NCI-H460 (cell line): ENCODE measurements at regions not wholly inside any gene's neighbourhood (a gene's known extent, or its start where the extent isn't known, plus 50 kb on each side); places are given as distances from the start of the nearest gene placed in this dataset.

Experiments
- DNase-seq: peaks from one replicate; pipeline ENCODE4 v3.0.0-alpha.2; 2016; ENCODE audit warnings: low read depth; ENCODE audit errors: extremely low read depth

DNA sequence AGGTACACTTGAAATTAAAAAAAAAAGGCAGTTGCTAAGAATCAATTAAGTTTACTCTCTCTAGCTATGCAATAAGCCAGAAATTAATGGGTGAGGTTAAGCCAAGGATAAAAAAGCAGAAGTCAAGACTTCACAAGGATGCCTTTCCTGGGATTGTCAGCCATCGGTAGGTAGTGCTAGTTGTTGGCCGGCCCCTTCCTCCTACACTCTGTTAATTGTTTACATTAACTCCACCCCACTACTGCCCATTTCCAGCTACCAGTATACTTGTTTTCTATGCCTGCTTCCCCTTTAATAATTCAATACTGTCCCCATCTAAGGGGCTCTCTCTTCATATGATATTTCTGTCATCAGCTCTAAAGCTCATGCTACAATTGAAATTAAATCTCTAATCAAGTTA is 461.0 kb downstream of the IPMK start:
- no peak for DNase-seq

- no peak for DNase-seq
Observed at GRCh38 chr10:57799625-57800024, 468.1 kb downstream of the IPMK start.

- DNase-seq, result no peak
Observed at GRCh38 chr10:57798830-57799229, 468.9 kb downstream of the IPMK start.

GRCh38 chr10:57791546-57791945 is 476.1 kb downstream of the IPMK start:
- DNase-seq, result no peak

- DNase-seq, result no peak
Observed at GRCh38 chr10:57790703-57791102, 477.0 kb downstream of the IPMK start.

DNA sequence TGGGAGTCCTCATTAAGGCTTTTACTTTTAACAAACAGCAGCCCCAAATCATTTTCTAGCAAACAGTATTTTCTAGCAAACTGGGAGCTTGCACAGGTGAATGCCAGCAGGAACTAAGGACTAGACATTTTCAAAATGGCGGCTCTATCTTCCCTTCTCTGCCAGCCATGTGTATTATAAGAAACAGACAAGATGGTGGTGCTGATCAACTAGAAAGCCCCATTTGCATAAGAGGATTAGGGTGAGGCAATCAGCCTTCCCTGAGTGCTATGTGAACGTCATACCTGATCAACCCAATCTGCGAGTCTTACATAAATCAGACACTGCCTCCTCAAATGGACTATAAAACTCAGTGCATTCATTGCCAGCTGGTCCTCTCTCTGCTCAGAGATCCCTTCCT is 479.6 kb downstream of the IPMK start:
- no peak for DNase-seq

DNA sequence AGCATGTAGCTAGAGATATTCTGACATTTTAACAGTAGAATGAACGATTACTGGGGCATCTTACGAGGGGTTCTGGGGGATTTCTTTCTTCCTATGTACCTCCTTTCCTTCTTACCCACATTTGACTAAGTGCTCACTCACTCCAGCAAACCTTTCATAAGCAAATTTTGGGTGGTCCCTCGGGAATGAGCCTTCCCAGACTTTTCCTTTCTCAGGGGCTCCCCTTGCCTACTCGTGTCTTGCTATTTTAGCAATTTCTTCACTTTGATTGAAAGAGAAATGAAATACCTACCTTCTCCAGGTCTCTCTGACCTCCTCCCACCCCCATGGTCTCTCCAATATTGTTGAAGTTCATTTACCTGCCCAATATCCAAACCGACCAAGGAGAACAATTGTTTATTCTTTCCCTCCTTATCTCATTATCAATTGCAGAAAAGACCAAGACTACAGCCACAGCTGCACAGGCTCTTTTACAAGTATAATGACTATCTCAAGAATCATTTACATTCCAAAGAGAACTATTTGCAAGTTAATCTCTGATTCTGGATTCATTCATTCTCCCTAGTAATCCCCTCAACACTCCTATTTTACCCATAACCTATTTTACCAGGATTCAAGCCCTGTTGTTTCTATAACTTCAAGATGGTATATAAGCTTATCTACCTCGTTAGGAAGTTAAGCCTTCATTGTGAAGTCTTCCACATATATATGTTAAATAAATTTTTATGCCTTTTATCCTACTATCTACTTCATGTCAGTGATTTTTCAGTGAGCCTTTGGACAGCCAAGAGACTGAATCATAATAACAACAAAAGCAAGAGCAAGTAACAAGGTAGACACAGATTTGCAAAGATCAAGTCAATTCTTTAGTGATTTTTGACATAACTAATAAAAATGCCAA is 480.6 kb downstream of the IPMK start:
- DNase-seq, result no peak

- DNase-seq, result no peak
Observed at GRCh38 chr10:57786331-57786730, 481.4 kb downstream of the IPMK start.

DNA sequence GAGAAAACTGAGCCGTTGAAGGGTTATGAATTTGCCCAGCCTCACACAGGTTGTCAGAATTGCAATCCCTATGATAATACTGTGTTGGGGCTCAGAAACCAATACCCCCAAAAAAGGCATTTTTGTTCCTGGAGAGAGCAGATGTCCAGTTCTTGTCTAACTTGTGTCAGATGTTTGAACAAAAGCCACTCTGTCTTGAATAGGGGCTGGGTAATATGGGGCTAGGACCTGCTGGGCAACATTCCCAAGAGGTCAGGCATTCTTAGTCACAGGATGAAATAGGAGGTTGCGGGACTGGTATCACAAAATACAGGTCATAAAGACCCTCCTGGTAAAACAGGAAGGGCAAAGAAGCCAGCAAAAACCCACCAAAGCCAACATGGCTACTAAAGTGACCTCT is 482.1 kb downstream of the IPMK start:
- no peak for DNase-seq

GRCh38 chr10:57785068-57785467 is 482.6 kb downstream of the IPMK start:
- no peak for DNase-seq

DNA sequence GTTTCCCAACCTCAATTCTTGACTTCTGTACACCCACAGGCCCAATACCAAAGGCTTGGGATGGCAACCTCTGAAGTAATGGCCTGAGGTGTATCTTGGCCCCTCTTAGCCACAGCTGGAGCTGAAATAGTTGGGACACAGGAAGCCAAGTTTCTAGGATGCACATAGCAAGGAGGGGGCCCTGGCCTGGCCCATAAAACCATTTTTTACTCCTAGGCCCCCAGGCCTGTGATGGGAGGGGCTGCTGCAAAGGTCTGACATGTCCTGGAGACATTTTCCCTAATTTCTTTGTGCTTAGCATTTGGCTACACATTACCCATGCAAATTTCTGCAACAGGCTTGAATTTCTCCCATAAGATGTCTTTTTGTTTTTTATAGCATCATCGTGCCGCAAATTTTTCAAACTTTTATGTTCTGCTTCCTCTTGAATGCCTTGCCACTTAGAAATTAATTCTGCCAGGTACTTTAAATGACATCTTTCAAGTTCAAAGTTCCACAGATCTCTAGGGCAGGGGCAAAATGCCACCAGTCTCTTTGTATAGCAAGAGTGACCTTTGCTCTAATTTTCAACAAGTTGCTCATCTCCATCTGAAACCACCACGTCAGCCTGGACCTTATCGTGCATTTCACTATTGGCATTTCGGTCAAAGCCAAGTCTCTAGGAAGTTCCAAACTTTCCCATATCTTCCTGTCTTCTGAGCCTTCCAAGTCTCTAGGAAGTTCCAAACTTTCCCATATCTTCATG is 490.8 kb downstream of the IPMK start:
- DNase-seq, result no peak

DNA sequence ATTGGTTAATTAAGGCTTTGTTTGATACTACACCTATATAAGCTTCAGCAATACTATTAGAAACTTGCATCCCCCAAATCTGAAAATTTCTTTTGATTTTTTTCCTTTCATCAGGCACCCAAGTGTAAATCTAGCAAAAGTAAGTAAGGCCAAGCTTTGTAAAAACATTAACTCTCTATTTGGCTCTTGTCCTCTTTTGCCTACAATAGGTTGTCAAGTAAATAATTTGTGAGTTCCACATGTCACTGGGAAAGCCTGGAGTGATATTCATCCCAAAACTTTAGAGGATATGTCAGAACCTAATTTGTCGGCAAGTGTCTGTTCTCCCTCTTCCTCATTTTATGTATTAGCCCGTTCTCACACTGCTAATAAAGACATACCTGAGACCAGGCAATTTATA is 492.4 kb downstream of the IPMK start:
- DNase-seq, result no peak

- DNase-seq, result no peak
Observed at GRCh38 chr10:57769298-57769697, 498.4 kb downstream of the IPMK start.

- no peak for DNase-seq
Observed at GRCh38 chr10:57759777-57760176, 507.9 kb downstream of the IPMK start.

GRCh38 chr10:57754803-57755202 is 512.9 kb downstream of the IPMK start:
- no peak for DNase-seq

DNA sequence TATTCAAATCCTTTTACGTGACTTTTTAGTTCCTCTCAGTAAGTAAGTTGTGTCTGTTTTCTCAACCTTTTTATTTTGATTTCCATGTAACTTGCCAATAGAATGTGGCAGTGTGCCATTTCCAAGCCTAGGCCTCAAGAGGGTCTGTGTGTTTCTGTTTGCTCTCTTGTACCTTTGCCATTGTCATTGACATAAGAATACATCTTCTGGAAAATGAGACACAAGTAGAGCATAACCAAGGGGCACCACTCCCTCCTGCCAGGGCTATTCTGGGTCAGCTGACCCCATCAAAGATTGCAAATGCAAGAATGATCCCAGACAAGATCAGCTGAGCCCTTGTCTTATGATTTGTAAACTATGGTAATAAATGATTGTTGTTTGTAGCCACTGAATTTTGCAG is 524.0 kb downstream of the IPMK start:
- no peak for DNase-seq

- no peak for DNase-seq
Observed at GRCh38 chr10:57741751-57742150, 525.9 kb downstream of the IPMK start.

DNA sequence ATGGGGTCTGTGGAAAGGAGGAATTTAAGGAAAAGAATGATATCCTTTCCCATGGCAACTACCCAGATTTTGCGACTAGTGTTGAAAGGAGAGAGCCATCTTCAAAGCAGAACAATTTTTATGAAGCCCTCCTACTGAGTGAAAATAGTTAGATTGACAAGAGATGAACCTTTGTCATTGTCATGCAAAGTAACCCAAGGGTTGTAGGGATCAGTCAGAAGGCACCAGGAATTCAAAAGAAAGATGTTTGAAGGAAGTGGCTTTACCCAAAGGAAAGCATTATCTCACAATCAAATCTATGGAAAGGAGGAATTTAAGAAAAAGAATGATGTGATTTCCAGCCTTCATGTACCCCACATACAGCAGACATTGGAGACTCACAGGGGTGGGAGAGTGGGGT is 544.4 kb downstream of the IPMK start:
- no peak for DNase-seq

- no peak for DNase-seq
Observed at GRCh38 chr10:57716884-57717283, 550.8 kb downstream of the IPMK start.

DNA sequence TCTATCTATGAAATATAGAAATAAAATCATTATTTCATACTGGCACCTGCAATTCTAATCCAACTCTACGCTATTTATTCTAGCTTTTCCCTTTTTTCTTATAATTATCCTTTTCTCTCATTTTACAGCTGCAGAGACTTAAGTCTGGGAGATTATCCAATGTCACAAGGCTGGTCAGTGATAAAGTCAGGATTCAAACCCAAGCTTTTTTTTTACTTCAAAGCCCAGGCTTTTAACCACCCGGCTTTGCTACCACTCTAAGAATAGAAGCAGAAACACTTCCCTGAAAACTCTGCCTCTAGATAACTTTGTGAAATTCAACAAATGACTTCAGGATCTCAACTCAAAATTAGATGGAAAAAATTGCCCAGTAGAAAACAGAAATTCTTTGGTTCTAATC is 552.5 kb downstream of the IPMK start:
- no peak for DNase-seq

GRCh38 chr10:57707300-57707658 is 560.4 kb downstream of the IPMK start:
- no peak for DNase-seq
